ENCODE measurements at regions not wholly inside any gene's neighbourhood (a gene's known extent, or its start where the extent isn't known, plus 50 kb on each side); places are given as distances from the start of the nearest gene placed in this dataset.

- no peak for TF ChIP-seq CEBPB (IDR thresholded peaks at IDR 0.05)
- no peak for TF ChIP-seq TAF1 (IDR thresholded peaks at IDR 0.05; ENCODE audit: low read depth)
- TF ChIP-seq REST (IDR thresholded peaks at IDR 0.05; ENCODE audit: low read depth): no peak
- no peak for TF ChIP-seq YY1 (IDR thresholded peaks at IDR 0.05; ENCODE audit: low read depth)
- no peak for TF ChIP-seq TCF12 (IDR thresholded peaks at IDR 0.05; ENCODE audit: low read depth)
- no peak for TF ChIP-seq USF1 (IDR thresholded peaks at IDR 0.05)
- no peak for TF ChIP-seq ZBTB7A (IDR thresholded peaks at IDR 0.05; ENCODE audit: low read depth)
- TF ChIP-seq CREB1 (IDR thresholded peaks at IDR 0.05; ENCODE audit: low read depth): no peak
- TF ChIP-seq EP300 (IDR thresholded peaks at IDR 0.05; ENCODE audit: borderline replicate concordance): no peak
- TF ChIP-seq EGR1 (IDR thresholded peaks at IDR 0.05): no peak
- TF ChIP-seq NFIC (IDR thresholded peaks at IDR 0.05): no peak
- TF ChIP-seq TEAD4 (IDR thresholded peaks at IDR 0.05): no peak
- no peak for TF ChIP-seq RAD21 (IDR thresholded peaks at IDR 0.05; ENCODE audit: low read depth)
- TF ChIP-seq FOXM1 (IDR thresholded peaks at IDR 0.05; ENCODE audit: borderline replicate concordance, low read depth): no peak
These were observed 130.9 kb upstream of the SV2C start for GRCh38 chr5:75952291-75952690.

GRCh38 chr5:75951716-75952115 is 131.5 kb upstream of the SV2C start:
- TF ChIP-seq FOXM1 (IDR thresholded peaks at IDR 0.05; ENCODE audit: borderline replicate concordance, low read depth): no peak

- TF ChIP-seq ZBTB7A (IDR thresholded peaks at IDR 0.05; ENCODE audit: low read depth): no peak
- TF ChIP-seq YY1 (IDR thresholded peaks at IDR 0.05; ENCODE audit: low read depth): no peak
- no peak for TF ChIP-seq TCF12 (IDR thresholded peaks at IDR 0.05; ENCODE audit: low read depth)
- no peak for TF ChIP-seq RAD21 (IDR thresholded peaks at IDR 0.05; ENCODE audit: low read depth)
- no peak for TF ChIP-seq REST (IDR thresholded peaks at IDR 0.05; ENCODE audit: low read depth)
- TF ChIP-seq EP300 (IDR thresholded peaks at IDR 0.05; ENCODE audit: borderline replicate concordance): no peak
These were observed 132.0 kb upstream of the SV2C start for GRCh38 chr5:75951158-75951557.

GRCh38 chr5:75948438-75948837 is 134.7 kb upstream of the SV2C start:
- no peak for TF ChIP-seq USF1 (IDR thresholded peaks at IDR 0.05)
- no peak for TF ChIP-seq REST (IDR thresholded peaks at IDR 0.05; ENCODE audit: low read depth)
- no peak for TF ChIP-seq CREB1 (IDR thresholded peaks at IDR 0.05; ENCODE audit: low read depth)
- no peak for TF ChIP-seq ZBTB7A (IDR thresholded peaks at IDR 0.05; ENCODE audit: low read depth)
- no peak for TF ChIP-seq RAD21 (IDR thresholded peaks at IDR 0.05; ENCODE audit: low read depth)
- no peak for TF ChIP-seq NFIC (IDR thresholded peaks at IDR 0.05)
- TF ChIP-seq TEAD4 (IDR thresholded peaks at IDR 0.05): no peak
- TF ChIP-seq TCF12 (IDR thresholded peaks at IDR 0.05; ENCODE audit: low read depth): no peak
- no peak for TF ChIP-seq CEBPB (IDR thresholded peaks at IDR 0.05)
- TF ChIP-seq EP300 (IDR thresholded peaks at IDR 0.05; ENCODE audit: borderline replicate concordance): no peak
- no peak for TF ChIP-seq TAF1 (IDR thresholded peaks at IDR 0.05; ENCODE audit: low read depth)
- no peak for TF ChIP-seq EGR1 (IDR thresholded peaks at IDR 0.05)
- TF ChIP-seq MAX (IDR thresholded peaks at IDR 0.05): no peak
- TF ChIP-seq YY1 (IDR thresholded peaks at IDR 0.05; ENCODE audit: low read depth): no peak
- no peak for TF ChIP-seq FOXM1 (IDR thresholded peaks at IDR 0.05; ENCODE audit: borderline replicate concordance, low read depth)

- TF ChIP-seq TAF1 (IDR thresholded peaks at IDR 0.05; ENCODE audit: low read depth): no peak
- TF ChIP-seq TEAD4 (IDR thresholded peaks at IDR 0.05): no peak
- TF ChIP-seq USF1 (IDR thresholded peaks at IDR 0.05): no peak
- TF ChIP-seq RAD21 (IDR thresholded peaks at IDR 0.05; ENCODE audit: low read depth): no peak
- TF ChIP-seq CEBPB (IDR thresholded peaks at IDR 0.05): no peak
These were observed 142.8 kb upstream of the SV2C start for GRCh38 chr5:75940418-75940817.

Measured in Ishikawa (cell line).